Loucy (cell line): ENCODE measurements at regions not wholly inside any gene's neighbourhood (a gene's known extent, or its start where the extent isn't known, plus 50 kb on each side); places are given as distances from the start of the nearest gene placed in this dataset.
"Not testable (repeated sequence)": the region's sequence is repeated elsewhere in the genome, so short reads cannot be mapped to it uniquely, and the experiment has no call there.

ENCODE experiments used
- H2AFZ ChIP-seq: fragments of 200-600 bp; sonication (generic); 2 replicates; pipeline ENCODE4 v1.6.0; 2016; ENCODE audit warnings: antibody characterized with exemption, mild to moderate bottlenecking, low read length, moderate library complexity
- H3F3A ChIP-seq: fragments of 200-600 bp; 2 replicates; pipeline ENCODE4 v1.6.0; 2016; ENCODE audit warnings: antibody characterized with exemption, low read depth, mild to moderate bottlenecking
- H3K27me3 ChIP-seq: fragments of 200-600 bp; sonication (generic); 2 replicates; pipeline ENCODE4 v1.6.1; 2014; ENCODE audit warnings: low read length, mild to moderate bottlenecking; ENCODE audit not compliant: insufficient read depth, poor library complexity, severe bottlenecking
- H3K36me3 ChIP-seq: fragments of 200-600 bp; sonication (generic); 2 replicates; pipeline ENCODE4 v1.6.1; 2016; ENCODE audit warnings: low read length; ENCODE audit not compliant: insufficient read depth
- H3K4me1 ChIP-seq: fragments of 200-600 bp; sonication (generic); 2 replicates; pipeline ENCODE4 v1.5.1; 2014; ENCODE audit warnings: low read length, mild to moderate bottlenecking; ENCODE audit not compliant: insufficient read depth, poor library complexity, severe bottlenecking
- H3K4me2 ChIP-seq: fragments of 200-600 bp; sonication (generic); 2 replicates; pipeline ENCODE4 v1.6.0; 2014; ENCODE audit warnings: antibody characterized with exemption, low read length, low read depth, mild to moderate bottlenecking; ENCODE audit not compliant: poor library complexity, severe bottlenecking
- H3K4me3 ChIP-seq: fragments of 200-600 bp; sonication (generic); 2 replicates; pipeline ENCODE4 v1.5.1; 2014; ENCODE audit warnings: low read length, mild to moderate bottlenecking, mixed read lengths; ENCODE audit not compliant: poor library complexity, severe bottlenecking
- H3K79me2 ChIP-seq: fragments of 200-600 bp; sonication (generic); 2 replicates; pipeline ENCODE4 v1.6.1; 2014; ENCODE audit warnings: low read length; ENCODE audit not compliant: insufficient read depth
- H3K9ac ChIP-seq: fragments of 200-600 bp; sonication (generic); 2 replicates; pipeline ENCODE4 v1.6.0; 2014; ENCODE audit warnings: mild to moderate bottlenecking, low read depth, low read length, moderate library complexity; ENCODE audit not compliant: poor library complexity, severe bottlenecking
- H3K9me2 ChIP-seq: fragments of 200-600 bp; sonication (generic); replicated peaks from 2 replicates; pipeline ENCODE4 v1.6.1; 2016; ENCODE audit warnings: low read depth, low read length, mixed read lengths
- H3K9me3 ChIP-seq: fragments of 200-600 bp; sonication (generic); 2 replicates; pipeline ENCODE4 v1.6.1; 2014; ENCODE audit warnings: mild to moderate bottlenecking, antibody characterized with exemption, low read length, low read depth; ENCODE audit not compliant: insufficient read depth
- H4K20me1 ChIP-seq: fragments of 200-600 bp; sonication (generic); 2 replicates; pipeline ENCODE4 v1.6.0; 2014; ENCODE audit warnings: antibody characterized with exemption, low read length, mild to moderate bottlenecking; ENCODE audit not compliant: insufficient read depth, poor library complexity, severe bottlenecking

DNA sequence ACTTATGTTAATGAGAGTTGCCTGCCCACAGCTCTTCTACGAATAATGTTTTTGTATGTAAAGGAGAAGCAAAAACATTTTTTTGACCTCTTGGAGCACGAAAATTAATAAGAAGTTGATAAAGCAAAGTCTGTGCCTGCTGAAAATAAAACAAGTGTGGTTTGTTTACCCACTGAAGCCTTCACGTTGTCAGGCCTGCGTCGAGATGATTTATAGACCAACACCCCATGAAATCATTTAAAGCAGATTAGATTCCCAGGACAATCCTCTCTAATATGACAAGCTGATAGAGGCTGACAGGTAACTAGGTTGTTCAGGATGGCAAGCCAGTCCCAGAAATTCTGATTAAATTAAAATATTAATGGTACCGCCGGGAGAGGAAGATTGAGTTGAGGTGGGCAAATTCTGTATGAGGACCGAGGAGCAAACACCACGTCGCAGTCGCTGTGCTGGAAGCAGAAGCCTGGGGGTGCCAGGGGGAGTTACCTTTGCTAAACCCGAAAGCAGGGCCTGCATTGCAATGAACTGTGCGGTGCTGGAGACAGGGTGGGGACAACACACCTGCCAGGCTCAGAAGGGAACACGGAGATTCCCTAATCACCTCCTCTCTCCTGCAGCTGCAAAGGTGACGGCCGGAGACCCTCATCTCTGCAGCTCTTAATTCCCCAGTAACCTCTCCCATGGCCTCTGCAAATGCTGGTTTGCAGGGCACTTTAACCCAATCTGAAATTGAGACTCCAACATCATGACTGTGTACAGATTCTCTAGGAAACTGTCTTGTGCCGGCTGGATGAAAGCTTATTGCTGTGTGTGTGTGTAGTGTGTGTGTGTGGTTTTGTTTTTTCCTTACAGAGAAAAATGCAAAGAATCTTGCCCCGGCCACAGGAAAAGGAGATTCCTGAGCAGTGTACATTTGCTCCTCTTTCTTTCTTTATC lies 2805.9 kb downstream of the RPIA start:
- not testable (repeated sequence) for H3K4me2 ChIP-seq, H4K20me1 ChIP-seq, H2AFZ ChIP-seq, H3F3A ChIP-seq, H3K79me2 ChIP-seq, H3K9me3 ChIP-seq, H3K4me3 ChIP-seq, H3K9me2 ChIP-seq, H3K9ac ChIP-seq, H3K27me3 ChIP-seq, H3K4me1 ChIP-seq, H3K36me3 ChIP-seq

DNA sequence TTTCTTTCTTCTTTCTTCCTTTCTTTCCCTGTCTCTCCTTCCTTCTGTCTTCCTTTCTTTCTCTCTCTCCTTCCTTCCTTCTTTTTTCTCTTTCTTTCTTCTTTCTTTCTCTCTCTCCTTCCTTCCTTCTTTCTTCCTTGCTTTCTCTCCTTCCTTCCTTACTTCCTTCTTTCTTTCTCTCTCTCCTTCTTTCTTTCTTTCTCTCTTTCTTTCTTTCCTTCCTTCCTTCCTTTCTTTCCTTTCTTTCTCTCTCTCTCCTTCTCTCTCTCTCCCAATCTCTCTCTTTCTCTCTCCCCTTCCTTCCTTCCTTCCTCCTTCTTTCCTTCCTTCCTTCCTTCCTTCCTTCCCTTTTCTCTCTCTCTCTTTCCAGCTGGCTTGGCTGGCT lies 2806.6 kb downstream of the RPIA start:
- not testable (repeated sequence) for H3K9ac ChIP-seq

DNA sequence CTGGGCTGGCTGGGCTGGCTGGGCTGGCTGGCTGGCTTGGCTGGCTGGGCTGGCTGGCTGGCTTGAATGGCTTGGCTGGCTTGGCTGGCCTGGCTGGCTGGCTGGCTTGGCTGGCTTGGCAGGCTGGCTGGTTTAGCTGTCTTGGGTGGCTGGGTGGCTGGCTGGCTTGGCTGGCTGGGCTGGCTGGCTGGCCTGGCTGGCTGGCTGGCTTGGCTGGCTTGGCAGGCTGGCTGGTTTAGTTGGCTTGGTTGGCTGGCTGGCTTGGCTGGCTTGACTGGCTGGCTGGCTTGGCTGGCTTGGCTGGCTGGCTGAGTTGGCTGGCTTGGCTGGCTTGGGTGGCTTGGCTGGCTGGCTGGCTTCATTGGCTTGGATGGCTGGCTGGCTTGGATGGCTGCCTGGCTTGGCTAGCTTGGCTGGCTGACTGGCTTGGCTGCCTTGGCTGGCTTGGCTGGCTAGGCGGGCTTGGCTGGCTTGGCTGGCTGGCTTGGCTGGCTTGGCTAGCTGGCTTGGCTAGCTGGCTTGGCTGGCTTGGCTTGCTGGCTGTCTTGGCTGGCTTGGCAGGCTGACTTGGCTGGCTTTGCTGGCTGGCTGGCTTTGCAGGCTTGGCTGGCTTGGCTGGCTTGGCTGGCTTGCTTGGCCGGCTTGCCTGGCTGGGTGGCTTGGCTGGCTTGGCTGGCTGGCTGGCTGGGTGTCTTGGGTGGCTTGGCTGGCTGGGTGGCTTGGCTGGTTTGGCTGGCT lies 2807.2 kb downstream of the RPIA start:
- H2AFZ ChIP-seq, H3K79me2 ChIP-seq, H3F3A ChIP-seq, H3K9me2 ChIP-seq, H4K20me1 ChIP-seq, H3K4me2 ChIP-seq, H3K9me3 ChIP-seq, H3K4me1 ChIP-seq, H3K27me3 ChIP-seq, H3K36me3 ChIP-seq, H3K4me3 ChIP-seq, H3K9ac ChIP-seq: not testable (repeated sequence)

More for the DNA sequence above, 2806.6 kb downstream of the RPIA start:
- H3K9me2 ChIP-seq, H3K36me3 ChIP-seq, H3K27me3 ChIP-seq, H3K9me3 ChIP-seq, H3K79me2 ChIP-seq, H3K4me1 ChIP-seq, H3K4me2 ChIP-seq, H3F3A ChIP-seq, H2AFZ ChIP-seq, H4K20me1 ChIP-seq, H3K4me3 ChIP-seq: not testable (repeated sequence)

DNA sequence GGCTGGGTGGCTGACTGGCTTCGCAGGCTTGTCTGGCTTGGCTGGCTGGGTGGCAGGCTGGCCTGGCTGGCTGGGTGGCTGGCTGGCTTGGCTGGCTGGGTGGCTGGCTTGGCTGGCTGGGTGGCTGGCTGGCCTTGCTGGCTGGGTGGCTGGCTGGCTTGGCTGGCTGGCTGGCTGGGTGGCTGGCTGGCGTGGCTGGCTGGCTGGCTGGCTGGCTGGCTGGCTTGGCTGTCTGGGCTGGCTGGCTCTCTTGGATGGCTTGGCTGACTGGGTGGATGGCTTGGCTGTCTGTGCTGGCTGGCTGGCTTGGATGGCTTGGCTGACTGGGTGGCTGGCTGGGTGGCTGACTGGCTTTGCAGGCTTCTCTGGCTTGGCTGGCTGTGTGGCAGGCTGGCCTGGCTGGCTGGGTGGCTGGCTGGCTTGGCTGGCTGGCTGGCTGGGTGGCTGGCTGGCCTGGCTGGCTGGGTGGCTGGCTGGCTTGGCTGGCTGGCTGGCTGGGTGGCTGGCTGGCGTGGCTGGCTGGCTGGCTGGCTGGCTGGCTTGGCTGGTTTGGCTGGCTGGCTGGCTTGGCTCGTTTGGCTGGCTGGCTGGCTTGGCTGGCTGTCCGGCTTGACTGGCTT lies 2808.1 kb downstream of the RPIA start:
- H3F3A ChIP-seq, H3K36me3 ChIP-seq, H3K9me3 ChIP-seq, H3K4me2 ChIP-seq, H3K79me2 ChIP-seq, H3K9ac ChIP-seq, H3K27me3 ChIP-seq, H3K4me1 ChIP-seq, H3K9me2 ChIP-seq, H4K20me1 ChIP-seq, H3K4me3 ChIP-seq, H2AFZ ChIP-seq: not testable (repeated sequence)

DNA sequence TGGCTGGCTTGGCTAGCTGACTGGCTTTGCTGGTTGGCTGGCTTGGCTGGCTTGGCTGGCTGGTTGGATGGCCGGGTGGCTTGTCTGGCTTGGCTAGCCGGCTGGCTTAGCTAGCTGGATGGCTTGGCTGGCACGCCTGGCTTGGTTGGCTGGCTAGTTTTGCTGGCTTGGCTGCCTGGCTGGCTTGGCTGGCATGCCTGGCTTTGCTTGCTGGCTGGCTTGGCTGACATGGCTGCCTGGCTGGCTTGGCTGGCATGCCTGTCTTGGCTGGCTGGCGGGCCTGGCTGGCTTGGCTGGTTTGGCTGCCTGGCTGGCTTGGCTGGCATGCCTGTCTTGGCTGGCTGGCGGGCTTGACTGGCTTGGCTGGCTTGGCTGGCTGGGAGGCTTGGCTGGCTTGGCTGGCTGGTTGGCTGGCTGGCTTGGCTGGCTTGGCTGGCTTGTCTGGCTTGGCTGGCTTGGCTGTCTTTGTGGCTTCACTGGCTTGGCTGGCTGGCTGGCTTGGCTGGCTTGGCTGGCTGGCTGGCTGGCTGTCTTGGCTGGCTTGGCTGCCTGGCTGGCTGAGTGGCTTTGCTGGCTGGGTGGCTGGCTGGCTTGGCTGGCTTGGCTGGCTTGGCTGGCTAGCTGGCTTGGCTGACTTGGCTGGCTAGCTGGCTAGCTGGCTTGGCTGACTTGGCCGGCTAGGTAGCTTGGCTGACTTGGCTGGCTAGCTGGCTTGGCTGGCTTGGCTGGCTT lies 2808.9 kb downstream of the RPIA start:
- not testable (repeated sequence) for H3K4me1 ChIP-seq, H3K9ac ChIP-seq, H2AFZ ChIP-seq, H3F3A ChIP-seq, H4K20me1 ChIP-seq, H3K27me3 ChIP-seq, H3K9me2 ChIP-seq, H3K4me3 ChIP-seq, H3K9me3 ChIP-seq, H3K4me2 ChIP-seq, H3K79me2 ChIP-seq, H3K36me3 ChIP-seq

DNA sequence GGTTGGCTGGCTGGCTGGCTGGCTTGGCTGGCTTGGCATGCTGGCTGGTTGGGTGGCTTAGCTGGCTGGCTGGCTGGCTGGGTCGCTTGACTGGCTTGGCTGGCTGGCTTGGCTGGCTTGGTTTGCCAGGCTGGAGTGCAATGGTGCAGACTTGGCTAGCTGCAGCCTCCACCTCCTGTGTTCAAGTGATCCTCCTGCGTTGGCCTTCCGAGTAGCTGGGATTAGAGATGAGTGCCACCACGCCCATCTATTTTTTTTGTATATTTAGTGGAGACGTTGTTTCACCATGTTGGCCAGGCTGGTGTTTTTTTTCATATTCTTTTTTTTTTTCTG lies 2809.5 kb downstream of the RPIA start:
- H3F3A ChIP-seq, H3K4me2 ChIP-seq, H3K36me3 ChIP-seq, H3K27me3 ChIP-seq, H3K4me3 ChIP-seq, H3K9me3 ChIP-seq, H2AFZ ChIP-seq, H3K4me1 ChIP-seq, H4K20me1 ChIP-seq, H3K9me2 ChIP-seq, H3K9ac ChIP-seq, H3K79me2 ChIP-seq: not testable (repeated sequence)
